ENCODE measurements at regions not wholly inside any gene's neighbourhood (a gene's known extent, or its start where the extent isn't known, plus 50 kb on each side); places are given as distances from the start of the nearest gene placed in this dataset.

GRCh38 chr20:54714817-54715216 lies 239.4 kb downstream of the DOK5 start:
- H3T11ph ChIP-seq (ENCODE audit: low read length), result no peak overlapping the region
- H2BK5ac ChIP-seq (ENCODE audit: insufficient read length, low read length), result no peak overlapping the region
- no peak overlapping the region for H3K4ac ChIP-seq (ENCODE audit: low read depth, low read length)
- no peaks in the 10 kb centered on the region for H3K79me1 ChIP-seq (ENCODE audit: insufficient read depth, low read depth, low read length, poor library complexity, severe bottlenecking)
- no peak overlapping the region for H4K91ac ChIP-seq (ENCODE audit: insufficient read length, low read depth, low read length)
- H3K14ac ChIP-seq (ENCODE audit: insufficient read depth, low read length), result no peak overlapping the region
- H4K8ac ChIP-seq (replicated peaks; ENCODE audit: insufficient read length, low read depth, low read length), result no peak overlapping the region
- no peak overlapping the region for H3K4me3 Mint-ChIP-seq
- no peak overlapping the region for H3K23ac ChIP-seq (ENCODE audit: insufficient read length, low read depth, low read length)
- no peak overlapping the region for H3K27ac Mint-ChIP-seq
- H3K9me3 ChIP-seq (ENCODE audit: control insufficient read depth, low read depth, low read length), result no peaks in the 10 kb centered on the region
- H4K5ac ChIP-seq (ENCODE audit: insufficient read length, low read depth, low read length), result no peak overlapping the region
- WGBS (ENCODE audit: extremely low coverage, insufficient read length, low lambda C conversion rate), result no CpG with 5 or more reads among the region's 3 CpGs
- H3K4me1 ChIP-seq (ENCODE audit: insufficient read depth, low read length), result no peaks in the 10 kb centered on the region
- no peak for DNase-seq
- H2AFZ ChIP-seq (ENCODE audit: low read length), result no peak overlapping the region
- no peak overlapping the region for H3K27ac ChIP-seq (ENCODE audit: insufficient read length, low read depth, low read length)
- H2AK5ac ChIP-seq (ENCODE audit: insufficient read length, low read length), result no peak overlapping the region
- no peak overlapping the region for H3K56ac ChIP-seq (ENCODE audit: insufficient read length, low read depth, low read length)
- H3K18ac ChIP-seq (ENCODE audit: insufficient read length, low read depth, low read length), result no peak overlapping the region
- H3K4me2 ChIP-seq (ENCODE audit: insufficient read depth, insufficient read length, low read length), result no peak overlapping the region
- H4K20me1 ChIP-seq (ENCODE audit: control insufficient read depth, insufficient read depth, insufficient read length), result no peaks in the 10 kb centered on the region
- no peak overlapping the region for H2BK20ac ChIP-seq (ENCODE audit: low read depth, low read length, poor library complexity, severe bottlenecking)
- no peaks in the 10 kb centered on the region for H3K79me2 ChIP-seq (ENCODE audit: insufficient read depth, low read length)
- no peak overlapping the region for H2BK12ac ChIP-seq (ENCODE audit: insufficient read length, low read depth, low read length)
- H3K23me2 ChIP-seq (ENCODE audit: insufficient read length, low read depth, low read length, poor library complexity, severe bottlenecking), result no peaks in the 10 kb centered on the region
- H3K9me3 Mint-ChIP-seq, result no peaks in the 10 kb centered on the region
- peaks cover 3% of the 10 kb centered on the region for H3K27me3 Mint-ChIP-seq (ENCODE audit: low read depth)
- no peak overlapping the region for H2BK15ac ChIP-seq (ENCODE audit: low read depth, low read length)
- peaks cover 7 to 8% of the 10 kb centered on the region in 2 experiments; a peak in 3 of 4 replicates for H3K4me1 Mint-ChIP-seq
- no peaks in the 10 kb centered on the region for H3K27me3 ChIP-seq (ENCODE audit: insufficient read depth, low read length)
- H2BK120ac ChIP-seq (ENCODE audit: low read depth, low read length, poor library complexity, severe bottlenecking), result no peak overlapping the region
- H3K9ac ChIP-seq (ENCODE audit: extremely low read depth, insufficient read length, low read length), result no peak overlapping the region
- no peak for TF ChIP-seq CTCF (conservative IDR thresholded peaks at IDR 0.05)
- no peaks in the 10 kb centered on the region for H3K36me3 Mint-ChIP-seq (ENCODE audit: insufficient read depth in 1 of 3, low read depth in 3 of 3)

Data from H9 (cell line).